NCI-H1930 (cell line): ENCODE measurements at regions not wholly inside any gene's neighbourhood (a gene's known extent, or its start where the extent isn't known, plus 50 kb on each side); places are given as distances from the start of the nearest gene placed in this dataset.
A peak's percentile ranks its signal among the peaks of the same experiment; 100 is the strongest.

Experiments
- DNase-seq, 2 experiments: peaks; one replicate each; lab custom pipeline; 2025; lab: John Stamatoyannopoulos, UW

DNA sequence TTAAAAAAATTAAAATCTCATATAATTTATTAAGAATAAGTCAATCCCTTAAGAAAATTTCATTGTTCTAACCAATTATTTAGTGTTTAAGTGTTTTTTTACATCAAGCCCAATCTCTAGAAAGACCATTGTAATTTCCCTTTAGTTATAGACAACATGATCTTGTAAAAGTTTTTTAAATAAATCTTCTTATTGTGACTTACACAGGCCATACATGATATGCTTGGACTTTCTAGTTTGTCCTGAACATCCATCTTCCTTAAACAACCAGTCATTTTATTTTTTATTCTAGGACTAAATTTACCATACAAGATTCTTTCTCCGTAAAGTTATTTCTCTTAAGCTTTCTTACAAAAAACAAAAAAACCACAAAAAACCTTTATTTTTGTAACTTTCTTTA is 126.5 kb upstream of the MAST4 start:
- no peak for DNase-seq

- no peak for DNase-seq
Measured at GRCh38 chr5:66472010-66472409, 124.2 kb upstream of the MAST4 start.

DNA sequence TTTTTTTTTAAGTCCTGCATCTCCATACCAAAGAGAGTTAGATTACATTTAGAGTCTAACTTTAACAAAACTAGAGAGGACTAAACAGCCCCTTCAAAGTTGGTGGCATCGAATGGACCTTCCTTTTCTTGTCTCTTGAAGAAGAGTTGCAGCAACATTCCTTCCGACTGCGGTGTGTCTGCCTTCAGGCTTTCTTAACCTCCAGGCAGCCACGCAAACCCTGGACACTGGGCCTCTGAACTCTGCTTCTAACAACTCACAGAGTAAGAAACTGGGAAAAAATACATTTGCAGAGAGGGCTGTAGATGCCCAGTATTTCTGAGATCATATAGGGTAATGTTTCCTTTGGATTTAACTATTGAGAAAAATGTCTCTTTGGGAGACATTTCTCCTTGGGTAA is 120.5 kb upstream of the MAST4 start:
- DNase-seq, result no peak

DNA sequence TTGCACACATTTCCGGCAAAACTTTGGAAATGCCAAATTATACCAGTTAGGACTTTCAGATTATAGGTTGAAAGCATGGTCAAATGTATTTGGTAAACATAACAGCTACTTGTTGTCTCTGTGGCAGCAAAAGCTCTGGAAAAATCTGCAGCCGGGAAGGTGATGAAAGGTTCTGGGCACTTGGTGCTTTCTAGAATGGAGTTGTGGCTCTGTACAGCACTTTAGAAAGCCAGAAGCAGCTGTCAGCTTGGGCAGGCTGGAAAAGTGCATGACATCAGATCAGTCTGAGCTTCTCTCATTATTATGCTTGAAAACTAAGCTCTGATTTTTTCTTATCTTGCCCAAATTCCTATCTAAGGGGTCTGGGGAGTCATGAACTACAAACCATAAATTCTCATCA is 118.6 kb upstream of the MAST4 start:
- DNase-seq, result no peak

DNA sequence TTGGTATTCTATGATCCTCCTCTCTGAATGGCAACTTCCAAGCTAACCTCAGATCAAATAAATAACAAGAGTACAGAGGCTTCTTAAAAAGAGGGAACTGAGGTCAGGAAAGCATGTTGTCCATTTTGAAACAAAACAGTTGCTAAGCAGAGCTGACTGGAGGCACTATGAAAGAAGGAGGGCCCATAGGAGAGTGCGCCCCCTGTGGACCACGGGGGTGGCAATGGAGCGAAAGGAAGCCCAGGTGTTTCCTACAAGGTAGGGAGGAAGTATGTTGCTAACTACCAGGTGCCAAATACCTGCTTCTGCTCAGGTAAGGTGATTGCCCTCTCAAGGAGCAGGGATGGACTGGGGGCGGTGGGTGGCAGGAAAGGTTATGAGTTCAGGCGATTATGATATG is 101.8 kb upstream of the MAST4 start:
- peak in 1 of 2 experiments; percentile 4 for DNase-seq

- DNase-seq, result no peak
Measured at GRCh38 chr5:66498791-66499207, 97.4 kb upstream of the MAST4 start.

- no peak for DNase-seq
Measured at GRCh38 chr5:66503203-66503789, 92.9 kb upstream of the MAST4 start.

- no peak for DNase-seq
Measured at GRCh38 chr5:66507106-66507505, 89.1 kb upstream of the MAST4 start.

GRCh38 chr5:66511491-66511890 is 84.7 kb upstream of the MAST4 start:
- DNase-seq, result no peak

GRCh38 chr5:66513130-66513529 is 83.1 kb upstream of the MAST4 start:
- no peak for DNase-seq

- no peak for DNase-seq
Measured at GRCh38 chr5:66515209-66515608, 81.0 kb upstream of the MAST4 start.

GRCh38 chr5:66516550-66516949 is 79.6 kb upstream of the MAST4 start:
- no peak for DNase-seq

DNA sequence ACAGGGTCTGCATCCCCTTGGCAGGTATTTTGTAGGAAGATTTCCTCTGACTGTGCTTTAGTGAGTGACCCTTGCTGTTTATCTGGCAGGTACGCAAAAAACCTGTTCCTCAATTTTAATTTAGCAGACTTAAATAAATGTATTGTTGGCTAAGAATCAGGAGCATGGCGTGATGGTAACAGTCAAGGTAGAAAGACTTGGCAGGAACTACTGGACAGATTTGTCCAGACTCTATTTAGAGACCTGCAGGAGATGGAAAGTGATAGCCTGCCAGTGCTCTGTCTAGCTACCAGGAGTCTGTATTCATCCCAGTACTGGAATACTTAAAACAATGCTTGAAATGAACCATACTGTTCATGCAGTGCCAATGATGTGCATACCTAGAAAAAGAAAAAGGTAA is 78.8 kb upstream of the MAST4 start:
- DNase-seq, result no peak

DNA sequence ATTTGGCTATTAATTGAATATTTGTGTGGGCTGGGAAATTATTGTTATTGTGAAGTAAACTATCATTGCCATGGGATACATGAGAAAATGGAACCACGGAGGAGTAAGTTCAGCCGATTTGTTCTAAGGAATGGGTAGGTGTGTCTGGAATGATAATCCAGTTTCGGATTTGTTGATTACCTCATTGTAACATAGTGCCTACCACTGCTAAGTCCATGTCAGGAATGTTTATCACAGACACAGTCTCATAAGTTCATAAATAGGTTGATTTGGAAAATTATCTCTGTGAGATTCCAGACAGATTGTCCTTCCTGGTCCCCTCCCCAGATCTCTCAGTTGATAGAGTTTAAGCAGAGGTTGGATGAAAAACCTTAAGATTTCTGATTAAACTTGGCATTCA is 78.1 kb upstream of the MAST4 start:
- no peak for DNase-seq

DNA sequence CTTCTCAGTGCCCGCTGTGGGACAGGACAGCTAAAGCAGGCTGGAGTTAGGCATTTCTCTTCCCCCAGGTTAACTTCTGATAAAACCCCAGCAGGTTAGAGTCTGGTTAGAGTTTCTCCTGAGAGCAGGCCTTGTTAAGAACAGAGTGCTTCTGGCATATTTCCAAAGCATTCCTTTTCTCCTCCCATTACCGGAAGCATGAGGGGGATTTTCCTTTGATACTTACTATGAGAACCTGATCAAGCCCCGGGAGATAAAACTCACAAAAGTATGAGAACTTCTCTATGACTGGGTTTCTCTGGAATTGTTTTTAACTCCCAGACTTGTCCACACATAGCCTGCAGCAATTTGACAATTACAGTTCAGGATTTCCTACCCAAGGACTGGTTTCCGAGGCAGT is 77.4 kb upstream of the MAST4 start:
- DNase-seq, result no peak

DNA sequence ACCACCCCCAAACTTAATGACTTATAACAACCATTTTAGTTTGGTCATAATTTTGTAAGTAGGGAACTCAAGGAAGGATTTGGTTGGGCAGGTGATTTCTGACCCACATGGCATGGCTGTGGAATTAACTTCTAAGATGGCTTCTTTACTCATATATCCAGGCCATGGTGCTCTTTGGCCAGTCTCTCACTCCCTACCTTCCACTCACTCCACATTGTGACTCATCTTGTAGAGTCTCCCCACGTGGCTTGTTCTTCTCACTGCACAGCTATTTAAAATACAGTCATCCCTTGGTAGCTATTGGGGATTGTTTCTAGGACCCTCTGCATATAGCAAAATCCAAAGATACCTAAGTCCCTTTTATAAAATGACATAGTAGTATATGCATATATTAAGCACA is 76.6 kb upstream of the MAST4 start:
- no peak for DNase-seq

GRCh38 chr5:66520854-66521253 is 75.3 kb upstream of the MAST4 start:
- DNase-seq, result no peak

DNA sequence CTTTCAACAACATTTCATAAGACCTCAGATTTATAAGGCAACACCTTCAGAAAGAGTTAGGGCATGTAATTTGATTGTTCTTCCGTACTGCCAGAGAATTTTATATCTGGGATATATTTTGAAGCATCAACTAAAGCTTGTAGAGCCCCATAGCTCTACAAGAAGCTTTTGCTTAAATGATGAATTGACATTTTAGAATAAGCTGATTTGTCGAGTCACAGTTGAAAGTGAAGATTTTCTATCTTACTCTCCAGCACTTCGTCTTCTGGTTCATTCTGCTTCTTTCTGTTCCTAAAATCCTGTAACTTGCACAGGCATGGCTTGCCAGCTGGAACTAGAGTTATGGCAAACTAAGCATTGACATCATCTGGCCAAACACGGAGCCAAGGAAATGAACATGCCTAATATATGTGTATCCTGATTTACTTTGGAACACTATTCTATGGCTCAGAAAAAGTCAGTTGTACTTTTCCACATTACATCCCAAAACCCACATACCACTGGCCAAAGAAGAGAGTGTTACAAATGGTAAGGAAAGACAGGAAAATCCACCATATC is 68.6 kb upstream of the MAST4 start:
- DNase-seq, result no peak

DNA sequence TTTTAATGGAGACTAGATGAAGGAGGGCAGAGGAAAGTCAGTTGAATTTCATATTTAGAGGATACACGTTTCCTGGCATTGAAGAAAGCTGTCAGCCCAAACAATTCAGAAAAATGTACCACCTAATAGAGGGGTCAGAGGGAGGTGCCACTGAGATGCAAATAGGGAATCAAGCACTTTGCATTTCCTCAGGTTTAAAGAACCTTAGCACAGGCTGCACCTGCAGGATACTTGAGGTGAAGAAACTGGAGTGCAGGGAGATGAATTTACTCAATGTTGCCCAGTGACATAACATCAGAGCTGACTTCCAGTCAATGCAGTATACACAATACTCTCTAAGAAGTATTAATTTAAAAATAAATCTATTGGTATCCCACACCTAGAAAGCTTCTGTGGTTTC is 67.0 kb upstream of the MAST4 start:
- DNase-seq, result no peak

- no peak for DNase-seq
Measured at GRCh38 chr5:66529704-66530103, 66.5 kb upstream of the MAST4 start.

- no peak for DNase-seq
Measured at GRCh38 chr5:66538126-66538525, 58.1 kb upstream of the MAST4 start.

- no peak for DNase-seq
Measured at GRCh38 chr5:66538531-66538930, 57.7 kb upstream of the MAST4 start.

DNA sequence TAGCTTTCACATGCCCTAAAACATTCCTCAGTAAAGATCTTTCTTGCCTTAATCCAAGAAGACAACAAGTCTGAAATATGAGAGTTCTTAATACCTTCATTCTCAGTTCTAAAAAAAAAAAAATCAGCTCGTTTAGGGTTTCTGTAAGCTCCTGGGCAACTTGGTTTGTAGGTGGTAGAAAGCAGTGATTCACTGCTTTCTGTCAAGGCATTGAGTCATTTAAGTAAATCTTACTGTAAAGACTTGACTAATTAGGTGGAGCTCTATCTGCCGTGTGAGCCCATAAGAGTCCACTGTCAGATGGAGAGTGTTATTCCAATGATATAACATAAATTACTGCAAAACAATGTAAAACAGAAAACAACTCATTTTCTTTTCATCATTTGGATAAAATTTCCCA is 56.1 kb upstream of the MAST4 start:
- no peak for DNase-seq

- no peak for DNase-seq
Measured at GRCh38 chr5:66542711-66543110, 53.5 kb upstream of the MAST4 start.
